H1 (cell line): ENCODE measurements at regions not wholly inside any gene's neighbourhood (a gene's known extent, or its start where the extent isn't known, plus 50 kb on each side); places are given as distances from the start of the nearest gene placed in this dataset.

Experiments
- CTCF ChIA-PET: fragments of 300-600 bp; sonication (Branson Sonifier 250); formaldehyde crosslinking; loops from one replicate; lab custom pipeline; 2021; ENCODE audit not compliant: partially characterized antibody; lab: Charles Lee
- POLR2A ChIA-PET: fragments of 300-600 bp; sonication (Branson Sonifier 250); formaldehyde crosslinking; loops from one replicate; lab custom pipeline; 2021; ENCODE audit warnings: inconsistent platforms; ENCODE audit not compliant: partially characterized antibody; lab: Charles Lee
- DNase-seq, 2 experiments: peaks; one replicate each; pipeline versions ENCODE4 v3.0.0 to v3.0.0-alpha.2; 2010 to 2022; ENCODE audit warnings: low spot score in 2 of 2, low read depth in 1 of 2, mixed read lengths in 1 of 2
- FAIRE-seq: peaks from 2 replicates; lab custom pipeline; 2011; peaks lifted over from hg19 to GRCh38; lab: Jason Lieb, UNC
- H2AFZ ChIP-seq: 2 replicates; pipeline ENCODE4 v1.8.1; 2012; ENCODE audit warnings: low read length, inconsistent platforms
- H2AK5ac ChIP-seq: 2 replicates; pipeline ENCODE4 v1.6.1; 2013; ENCODE audit warnings: low read depth, low read length
- H2BK120ac ChIP-seq: replicated peaks from 2 replicates; pipeline ENCODE3; 2013; ENCODE audit warnings: low read depth, low read length, inconsistent platforms
- H2BK12ac ChIP-seq: 2 replicates; pipeline ENCODE4 v1.6.1; 2013; ENCODE audit warnings: low read depth, low read length
- H2BK15ac ChIP-seq: 2 replicates; pipeline ENCODE4 v1.6.1; 2013; ENCODE audit warnings: low read length
- H2BK20ac ChIP-seq: 2 replicates; pipeline ENCODE4 v1.6.1; 2013; ENCODE audit warnings: low read length
- H2BK5ac ChIP-seq: 2 replicates; pipeline ENCODE4 v1.6.1; 2013; ENCODE audit warnings: low read depth, low read length
- H3K14ac ChIP-seq: 2 replicates; pipeline ENCODE4 v1.6.1; 2013; ENCODE audit warnings: inconsistent platforms; ENCODE audit not compliant: insufficient read length
- H3K18ac ChIP-seq: 2 replicates; pipeline ENCODE4 v1.6.1; 2013; ENCODE audit warnings: low read length; ENCODE audit errors: extremely low read depth
- H3K23ac ChIP-seq: 2 replicates; pipeline ENCODE4 v1.6.1; 2013; ENCODE audit warnings: inconsistent platforms; ENCODE audit not compliant: insufficient read length
- H3K23me2 ChIP-seq: 2 replicates; pipeline ENCODE4 v1.6.1; 2013; ENCODE audit warnings: low read depth, low read length
- H3K27ac ChIP-seq: 2 replicates; pipeline ENCODE4 v1.6.1; 2011; ENCODE audit warnings: low read depth, low read length, inconsistent platforms
- H3K27me3 ChIP-seq, 4 experiments: replicated peaks in 1 of 4; 1 replicate in 1 of 4; 2 replicates in 3 of 4; pipeline versions ENCODE4 v1.6.1 to v1.8.1; 2011 to 2013; ENCODE audit warnings: low read length in 3 of 4, mild to moderate bottlenecking in 3 of 4, inconsistent platforms in 2 of 4, mixed read lengths in 2 of 4, moderate library complexity in 1 of 4; ENCODE audit not compliant: control insufficient read depth in 3 of 4, insufficient read depth in 3 of 4; ENCODE audit errors: extremely low read depth in 1 of 4
- H3K36me3 ChIP-seq, 4 experiments: 2 replicates each; pipeline versions ENCODE4 v1.6.1 to v1.8.1; 2011 to 2013; ENCODE audit warnings: mild to moderate bottlenecking in 4 of 4, low read length in 3 of 4, moderate library complexity in 2 of 4, control low read depth in 1 of 4, inconsistent platforms in 1 of 4; ENCODE audit not compliant: insufficient read depth in 4 of 4, control insufficient read depth in 2 of 4
- H3K4ac ChIP-seq: replicated peaks from 2 replicates; pipeline ENCODE3; 2013; ENCODE audit warnings: low read length, low read depth, mixed read lengths, inconsistent platforms; ENCODE audit not compliant: insufficient read length
- H3K4me1 ChIP-seq, 4 experiments: replicated peaks in 1 of 4; 1 replicate in 1 of 4; 2 replicates in 3 of 4; pipeline versions ENCODE4 v1.6.1 to v1.8.1; 2011 to 2013; ENCODE audit warnings: low read length in 3 of 4, inconsistent platforms in 2 of 4, mixed read lengths in 1 of 4; ENCODE audit not compliant: insufficient read depth in 4 of 4, control insufficient read depth in 3 of 4
- H3K4me2 ChIP-seq, 2 experiments: 2 replicates each; pipeline versions ENCODE4 v1.6.1 to v1.8.1; 2011 to 2013; ENCODE audit warnings: low read depth in 2 of 2, low read length in 2 of 2, control low read depth in 1 of 2, inconsistent platforms in 1 of 2, mild to moderate bottlenecking in 1 of 2; ENCODE audit not compliant: insufficient read depth in 1 of 2
- H3K4me3 ChIP-seq, 4 experiments: fragments of 200-600, 300-600 bp in 1 of 4; sonication (generic), shearing (Covaris generic), sonication (Bioruptor Twin) in 1 of 4; 2 replicates each; pipeline versions ENCODE4 v1.5.1 to v1.8.1; 2011 to 2016; ENCODE audit warnings: low read length in 4 of 4, low read depth in 3 of 4, control low read depth in 2 of 4, inconsistent platforms in 2 of 4, mild to moderate bottlenecking in 2 of 4, mixed read lengths in 1 of 4, moderate library complexity in 1 of 4; ENCODE audit not compliant: insufficient read depth in 2 of 4; ENCODE audit errors: extremely low read depth in 1 of 4
- H3K56ac ChIP-seq: replicated peaks from 2 replicates; pipeline ENCODE3; 2013; ENCODE audit warnings: low read depth, mild to moderate bottlenecking, mixed read lengths, low read length, inconsistent platforms; ENCODE audit not compliant: insufficient read length
- H3K79me1 ChIP-seq: 2 replicates; pipeline ENCODE4 v1.6.1; 2013; ENCODE audit warnings: low read depth, low read length, control low read depth
- H3K79me2 ChIP-seq, 2 experiments: 2 replicates each; pipeline versions ENCODE4 v1.6.1 to v1.8.1; 2012 to 2013; ENCODE audit warnings: low read length in 2 of 2, mild to moderate bottlenecking in 2 of 2, inconsistent platforms in 1 of 2; ENCODE audit not compliant: insufficient read depth in 2 of 2, control insufficient read depth in 1 of 2
- H3K9ac ChIP-seq, 4 experiments: replicated peaks in 1 of 4; 1 replicate in 1 of 4; 2 replicates in 3 of 4; pipeline versions ENCODE4 v1.6.1 to v1.8.1; 2011 to 2013; ENCODE audit warnings: low read depth in 3 of 4, low read length in 3 of 4, control low read depth in 2 of 4, mild to moderate bottlenecking in 2 of 4, moderate library complexity in 2 of 4, inconsistent platforms in 1 of 4; ENCODE audit errors: extremely low read depth in 1 of 4
- H3K9me3 ChIP-seq, 2 experiments: 2 replicates each; pipeline versions ENCODE4 v1.6.1 to v1.8.1; 2012 to 2013; ENCODE audit warnings: mild to moderate bottlenecking in 2 of 2, moderate library complexity in 2 of 2, control low read depth in 1 of 2, inconsistent platforms in 1 of 2, low read depth in 1 of 2, low read length in 1 of 2, mixed read lengths in 1 of 2; ENCODE audit not compliant: insufficient read depth in 2 of 2
- H4K20me1 ChIP-seq, 2 experiments: replicated peaks in 1 of 2; 2 replicates each; pipeline versions ENCODE3 to v1.8.1; 2011 to 2013; ENCODE audit warnings: inconsistent platforms in 2 of 2, low read length in 2 of 2, mild to moderate bottlenecking in 1 of 2; ENCODE audit not compliant: insufficient read depth in 2 of 2, control insufficient read depth in 1 of 2
- H4K5ac ChIP-seq: 2 replicates; pipeline ENCODE4 v1.6.1; 2013; ENCODE audit warnings: low read length, low read depth, mixed read lengths, inconsistent platforms; ENCODE audit not compliant: insufficient read length
- H4K8ac ChIP-seq: 2 replicates; pipeline ENCODE4 v1.8.0; 2013; ENCODE audit warnings: mild to moderate bottlenecking, moderate library complexity, low read length, inconsistent platforms; ENCODE audit not compliant: insufficient read depth; ENCODE audit errors: extremely low read depth
- H4K91ac ChIP-seq: replicated peaks from 2 replicates; pipeline ENCODE3; 2013; ENCODE audit warnings: low read length, mixed read lengths, inconsistent platforms; ENCODE audit not compliant: insufficient read length
- CEBPB ChIP-seq: IDR thresholded peaks from 2 replicates; pipeline ENCODE4 v1.6.1; 2012; ENCODE audit warnings: low read depth, low read length
- EP300 ChIP-seq, 2 experiments: IDR thresholded peaks; 1 replicate in 1 of 2; 2 replicates in 1 of 2; pipeline ENCODE4 v1.6.1; 2011 to 2012; ENCODE audit warnings: low read depth in 2 of 2, low read length in 2 of 2, mild to moderate bottlenecking in 2 of 2, borderline replicate concordance in 1 of 2, inconsistent platforms in 1 of 2, moderate library complexity in 1 of 2
- NANOG ChIP-seq: IDR thresholded peaks from 2 replicates; pipeline ENCODE4 v1.6.1; 2011; ENCODE audit warnings: low read length, low read depth, mild to moderate bottlenecking, inconsistent platforms; ENCODE audit not compliant: insufficient read depth, poor library complexity, severe bottlenecking
- POLR2AphosphoS5 ChIP-seq: IDR thresholded peaks from 2 replicates; pipeline ENCODE4 v1.6.1; 2011; ENCODE audit warnings: low read depth, low read length
- POU5F1 ChIP-seq: IDR thresholded peaks from 2 replicates; pipeline ENCODE4 v1.6.1; 2011; ENCODE audit warnings: low read depth, mild to moderate bottlenecking, low read length, moderate library complexity
- SIN3A ChIP-seq, 2 experiments: IDR thresholded peaks in 1 of 2; conservative IDR thresholded peaks in 1 of 2; 2 replicates each; pipeline ENCODE4 v1.6.1; 2011 to 2012; ENCODE audit warnings: low read length in 2 of 2, improper control_type of control experiment in 1 of 2, low read depth in 1 of 2, mild to moderate bottlenecking in 1 of 2
- SP1 ChIP-seq: IDR thresholded peaks from 2 replicates; pipeline ENCODE4 v1.6.1; 2011; ENCODE audit warnings: low read depth, low read length
- TCF12 ChIP-seq: IDR thresholded peaks from 2 replicates; pipeline ENCODE4 v1.6.1; 2011; ENCODE audit warnings: low read depth, mild to moderate bottlenecking, low read length
- TEAD4 ChIP-seq: IDR thresholded peaks from 2 replicates; pipeline ENCODE4 v1.6.1; 2012; ENCODE audit warnings: low read depth, low read length, inconsistent platforms, mixed read lengths
- WGBS, 2 experiments: shearing (Covaris generic) in 1 of 2; methylation state at CpG; one replicate each; pipeline versions ENCODE4 v1.1.6 to v1.1.7; 2013 to 2015; ENCODE audit warnings: low lambda C conversion rate in 2 of 2, mixed read lengths in 2 of 2, inconsistent platforms in 1 of 2, low coverage in 1 of 2, missing lambda C conversion rate in 1 of 2; ENCODE audit not compliant: insufficient replicate concordance in 2 of 2, insufficient coverage in 1 of 2, insufficient read length in 1 of 2; ENCODE audit errors: extremely low coverage in 1 of 2, missing lambda C conversion rate in 1 of 2; 5-methylcytosine and 5-hydroxymethylcytosine counted together

- Histone ChIP-seq H4K5ac (no peak overlapping the region), H2BK5ac (no peak overlapping the region), H3K27me3 (peaks cover 18 to 69% (median 49%) of the 10 kb centered on the region in 4 experiments), H4K91ac (no peak overlapping the region), H3K27ac (no peak overlapping the region), H4K20me1 (peaks cover 0 to 3% of the 10 kb centered on the region in 2 experiments), H3K79me2 (no peaks in the 10 kb centered on the region), H3K4me1 (peaks cover 0 to 3% (median 1%) of the 10 kb centered on the region in 4 experiments; a peak in 2 of 7 replicates), H2AFZ (no peak overlapping the region), H3K23ac (no peak overlapping the region), H2BK120ac (no peak overlapping the region), H2BK20ac (no peak overlapping the region), H3K9ac (no peak overlapping the region), H2AK5ac (no peak overlapping the region), H3K9me3 (no peaks in the 10 kb centered on the region; a peak in 1 of 4 replicates), H3K4me3 (no peak overlapping the region), H3K36me3 (no peaks in the 10 kb centered on the region), H2BK12ac (no peak overlapping the region), H3K4me2 (peak overlapping the region in 1 of 2 experiments; percentile 11; a peak in 1 of 4 replicates), H3K4ac (no peak overlapping the region), H2BK15ac (no peak overlapping the region), H4K8ac (no peak overlapping the region), H3K18ac (no peak overlapping the region), H3K14ac (no peak overlapping the region), H3K23me2 (no peaks in the 10 kb centered on the region), H3K56ac (no peak overlapping the region), H3K79me1 (no peaks in the 10 kb centered on the region)
- FAIRE-seq (peak; percentile 79), DNase-seq (peak; percentile 43 to 51)
- WGBS, 2 experiments = 49% methylated on average over 14 of the region's 14 CpGs; no CpG with 5 or more reads in 1 of the 2 experiments
- TF ChIP-seq POU5F1 (0 out of 2 replicates have a peak, but pooled peaks have one; percentile 48), POLR2AphosphoS5 (0 out of 2 replicates have a peak, but pooled peaks have one; percentile 35), TCF12 (0 out of 2 replicates have a peak, but pooled peaks have one; percentile 51), SP1 (peak; percentile 25; the same call in 1 of the 2 replicates), SIN3A (conservative IDR thresholded peaks at IDR 0.05 in 1 of 2, IDR thresholded peaks at IDR 0.05 in 1 of 2; ENCODE audit: low read depth in 1 of 2, low read length in 2 of 2) (no peak), CEBPB (no peak), EP300 (IDR thresholded peaks at IDR 0.05; ENCODE audit: borderline replicate concordance in 1 of 2, low read depth in 2 of 2, low read length in 2 of 2) (peak in 1 of 2 experiments; percentile 22; a peak in 1 of 3 replicates), TEAD4 (peak; percentile 34; the same call in 1 of the 2 replicates), NANOG (peak; percentile 91)
- ChIA-PET CTCF (interaction anchor here (0.6 kb wide), 1 partner anchor 327 kb away, joined by 3 read pairs; no protein-coding TSS in a partner anchor), POLR2A (no interaction called here)
These were observed 780.9 kb downstream of the RPS29 start for GRCh38 chr14:48805315-48805714.
